Liver (tissue), 3 donors: ENCODE measurements at regions not wholly inside any gene's neighbourhood (a gene's known extent, or its start where the extent isn't known, plus 50 kb on each side); places are given as distances from the start of the nearest gene placed in this dataset.

Experiments
- JUND ChIP-seq, 2 donors: IDR thresholded peaks; 2 replicates each; pipeline ENCODE4 v1.6.1; 2016; ENCODE audit warnings: antibody characterized with exemption in 2 of 2
- MAX ChIP-seq: IDR thresholded peaks from 2 replicates; pipeline ENCODE4 v1.6.1; 2016; ENCODE audit warnings: antibody characterized with exemption
- RAD21 ChIP-seq, 2 donors: IDR thresholded peaks; 2 replicates each; pipeline ENCODE4 v1.6.1; 2016; ENCODE audit warnings: antibody characterized with exemption in 2 of 2, mild to moderate bottlenecking in 2 of 2
- TAF1 ChIP-seq: conservative IDR thresholded peaks from 2 replicates; pipeline ENCODE4 v1.6.1; 2016; ENCODE audit warnings: antibody characterized with exemption, mild to moderate bottlenecking
- YY1 ChIP-seq: IDR thresholded peaks from 2 replicates; pipeline ENCODE4 v1.6.1; 2016; ENCODE audit warnings: antibody characterized with exemption, mild to moderate bottlenecking
- TF ChIP-seq, protein P1 (sequence below): fragments of 150-350 bp; IDR thresholded peaks from 2 replicates; pipeline ENCODE4 v1.5.1; 2017; ENCODE audit warnings: improper control_type of control experiment, low read depth, low read length; ENCODE audit not compliant: missing input control
- TF ChIP-seq, protein P2 (sequence below): IDR thresholded peaks from 2 replicates; pipeline ENCODE4 v1.6.1; 2016; ENCODE audit warnings: antibody characterized with exemption
- donor health status: healthy.
- donor health status: healthy.

GRCh38 chr3:65151666-65152065 lies 463.9 kb upstream of the ADAMTS9 start:
- TF ChIP-seq, protein P1, sequence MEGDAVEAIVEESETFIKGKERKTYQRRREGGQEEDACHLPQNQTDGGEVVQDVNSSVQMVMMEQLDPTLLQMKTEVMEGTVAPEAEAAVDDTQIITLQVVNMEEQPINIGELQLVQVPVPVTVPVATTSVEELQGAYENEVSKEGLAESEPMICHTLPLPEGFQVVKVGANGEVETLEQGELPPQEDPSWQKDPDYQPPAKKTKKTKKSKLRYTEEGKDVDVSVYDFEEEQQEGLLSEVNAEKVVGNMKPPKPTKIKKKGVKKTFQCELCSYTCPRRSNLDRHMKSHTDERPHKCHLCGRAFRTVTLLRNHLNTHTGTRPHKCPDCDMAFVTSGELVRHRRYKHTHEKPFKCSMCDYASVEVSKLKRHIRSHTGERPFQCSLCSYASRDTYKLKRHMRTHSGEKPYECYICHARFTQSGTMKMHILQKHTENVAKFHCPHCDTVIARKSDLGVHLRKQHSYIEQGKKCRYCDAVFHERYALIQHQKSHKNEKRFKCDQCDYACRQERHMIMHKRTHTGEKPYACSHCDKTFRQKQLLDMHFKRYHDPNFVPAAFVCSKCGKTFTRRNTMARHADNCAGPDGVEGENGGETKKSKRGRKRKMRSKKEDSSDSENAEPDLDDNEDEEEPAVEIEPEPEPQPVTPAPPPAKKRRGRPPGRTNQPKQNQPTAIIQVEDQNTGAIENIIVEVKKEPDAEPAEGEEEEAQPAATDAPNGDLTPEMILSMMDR: no peak
- TF ChIP-seq JUND (IDR thresholded peaks at IDR 0.05) (no peak), RAD21 (IDR thresholded peaks at IDR 0.05) (no peak), TAF1 (no peak), YY1 (no peak), MAX (no peak)
- TF ChIP-seq, protein P2, sequence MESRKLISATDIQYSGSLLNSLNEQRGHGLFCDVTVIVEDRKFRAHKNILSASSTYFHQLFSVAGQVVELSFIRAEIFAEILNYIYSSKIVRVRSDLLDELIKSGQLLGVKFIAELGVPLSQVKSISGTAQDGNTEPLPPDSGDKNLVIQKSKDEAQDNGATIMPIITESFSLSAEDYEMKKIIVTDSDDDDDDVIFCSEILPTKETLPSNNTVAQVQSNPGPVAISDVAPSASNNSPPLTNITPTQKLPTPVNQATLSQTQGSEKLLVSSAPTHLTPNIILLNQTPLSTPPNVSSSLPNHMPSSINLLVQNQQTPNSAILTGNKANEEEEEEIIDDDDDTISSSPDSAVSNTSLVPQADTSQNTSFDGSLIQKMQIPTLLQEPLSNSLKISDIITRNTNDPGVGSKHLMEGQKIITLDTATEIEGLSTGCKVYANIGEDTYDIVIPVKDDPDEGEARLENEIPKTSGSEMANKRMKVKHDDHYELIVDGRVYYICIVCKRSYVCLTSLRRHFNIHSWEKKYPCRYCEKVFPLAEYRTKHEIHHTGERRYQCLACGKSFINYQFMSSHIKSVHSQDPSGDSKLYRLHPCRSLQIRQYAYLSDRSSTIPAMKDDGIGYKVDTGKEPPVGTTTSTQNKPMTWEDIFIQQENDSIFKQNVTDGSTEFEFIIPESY: no peak
